Right lobe of liver (tissue), 6 donors: ENCODE measurements at regions not wholly inside any gene's neighbourhood (a gene's known extent, or its start where the extent isn't known, plus 50 kb on each side); places are given as distances from the start of the nearest gene placed in this dataset.

Source experiments
- ATAC-seq, 4 donors: fragments of 200-7000 bp; cut with Tn5 transposase; one replicate each; pipeline ENCODE4 v1.9.1; 2020; ENCODE audit warnings: mild to moderate bottlenecking in 4 of 4, moderate library complexity in 4 of 4
- DNase-seq, 3 donors: peaks; one replicate each; pipeline ENCODE4 v3.0.0-alpha.2; 2020
- H3K27ac ChIP-seq, 3 donors: fragments of 200-600 bp; one replicate each; pipeline ENCODE4 v1.8.0; 2022
- H3K27me3 ChIP-seq, 2 donors: fragments of 200-600 bp; one replicate each; pipeline ENCODE4 v1.8.0; 2022
- H3K36me3 ChIP-seq, 4 donors: fragments of 200-600 bp; sonication (generic) in 1 of 4; one replicate each; pipeline versions ENCODE4 v1.5.1 to v1.8.0; 2017 to 2022; ENCODE audit warnings: control low read depth in 1 of 4
- H3K4me1 ChIP-seq, 4 donors: fragments of 200-600 bp; sonication (generic) in 1 of 4; one replicate each; pipeline versions ENCODE4 v1.5.1 to v1.8.0; 2017 to 2022; ENCODE audit warnings: control low read depth in 1 of 4
- H3K4me3 ChIP-seq, 3 donors: fragments of 200-600 bp; one replicate each; pipeline ENCODE4 v1.8.0; 2022
- H3K9me3 ChIP-seq, 4 donors: fragments of 200-600 bp; sonication (generic) in 1 of 4; one replicate each; pipeline versions ENCODE4 v1.5.1 to v1.8.0; 2017 to 2022; ENCODE audit warnings: control low read depth in 1 of 4
- POLR2A ChIP-seq: fragments of 450-650 bp; IDR thresholded peaks from one replicate; pipeline ENCODE4 v1.6.1; 2017; ENCODE audit warnings: antibody characterized with exemption, mild to moderate bottlenecking
- WGBS: methylation state at CpG from one replicate; pipeline ENCODE4 v1.1.6; 2018; ENCODE audit warnings: low coverage, low lambda C conversion rate; ENCODE audit not compliant: insufficient coverage; ENCODE audit errors: missing lambda C conversion rate; 5-methylcytosine and 5-hydroxymethylcytosine counted together
- intact Hi-C, 2 donors: fragments of 100-400 bp; cut with DNase I; formaldehyde crosslinking; loops; one replicate each; pipeline versions ENCODE4 v1.11.2 to v1.14.1; 2022
- TF ChIP-seq, protein P1 (sequence below), 4 donors: fragments of 200-600 bp in 3 of 4; fragments of 450-650 bp in 1 of 4; IDR thresholded peaks; one replicate each; pipeline versions ENCODE4 v1.5.1 to v1.8.0; 2016 to 2022; ENCODE audit warnings: antibody characterized with exemption in 4 of 4, mild to moderate bottlenecking in 2 of 4
- donor health status: DM: no; HTN: yes; CAD: no.
- donor health status: DM: no; HTN: no; CAD: no.
- donor health status: DM: no; HTN: no; CAD: no.
- donor health status: DM: no; HTN: yes; CAD: no.
- donor health status: DM: no; HTN: yes; CAD: no.

DNA sequence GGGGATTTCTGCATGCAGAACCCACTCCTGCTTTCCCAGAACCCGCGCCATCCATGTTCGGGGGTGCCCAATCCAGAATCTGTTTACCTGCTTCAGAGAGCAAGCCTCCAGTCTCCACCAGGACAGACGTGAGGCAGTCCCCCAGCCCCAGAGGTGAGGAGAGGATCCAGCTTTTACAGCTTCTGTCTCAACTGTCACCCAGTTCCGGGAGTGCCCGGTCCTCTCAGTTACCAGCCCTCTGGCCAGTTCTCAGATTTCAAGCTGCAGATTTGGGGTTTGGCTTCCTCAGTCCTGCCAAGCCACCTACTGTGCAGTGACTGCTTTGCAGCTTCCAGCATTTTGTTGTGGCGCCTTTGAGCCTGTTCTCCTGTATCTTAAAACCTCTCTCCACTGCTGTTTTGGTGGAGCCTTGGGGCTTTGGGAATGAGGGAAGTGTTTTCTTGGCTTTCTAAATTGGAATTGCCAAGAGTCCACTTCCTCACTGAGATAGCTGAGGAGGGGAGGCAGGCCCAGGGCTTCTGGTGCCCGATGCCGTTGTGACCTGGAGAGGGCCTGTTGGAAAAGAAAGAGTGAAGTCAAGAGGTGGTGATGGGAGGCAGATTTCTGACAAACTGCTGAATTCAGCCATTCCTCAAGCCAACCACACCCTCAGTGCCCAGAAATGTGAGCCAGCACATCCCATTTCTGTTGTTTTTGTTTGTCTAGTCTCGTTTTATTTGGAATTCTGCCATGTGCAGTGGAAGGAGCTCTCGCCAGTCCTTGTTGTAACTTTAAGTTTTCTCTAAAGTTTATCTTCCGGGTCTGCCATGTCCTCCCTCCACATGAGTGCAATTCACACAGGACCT lies 513.4 kb downstream of the TBC1D22A start:
- peak in 1 of 3 donors; percentile 34 for DNase-seq
- TF ChIP-seq, protein P1, sequence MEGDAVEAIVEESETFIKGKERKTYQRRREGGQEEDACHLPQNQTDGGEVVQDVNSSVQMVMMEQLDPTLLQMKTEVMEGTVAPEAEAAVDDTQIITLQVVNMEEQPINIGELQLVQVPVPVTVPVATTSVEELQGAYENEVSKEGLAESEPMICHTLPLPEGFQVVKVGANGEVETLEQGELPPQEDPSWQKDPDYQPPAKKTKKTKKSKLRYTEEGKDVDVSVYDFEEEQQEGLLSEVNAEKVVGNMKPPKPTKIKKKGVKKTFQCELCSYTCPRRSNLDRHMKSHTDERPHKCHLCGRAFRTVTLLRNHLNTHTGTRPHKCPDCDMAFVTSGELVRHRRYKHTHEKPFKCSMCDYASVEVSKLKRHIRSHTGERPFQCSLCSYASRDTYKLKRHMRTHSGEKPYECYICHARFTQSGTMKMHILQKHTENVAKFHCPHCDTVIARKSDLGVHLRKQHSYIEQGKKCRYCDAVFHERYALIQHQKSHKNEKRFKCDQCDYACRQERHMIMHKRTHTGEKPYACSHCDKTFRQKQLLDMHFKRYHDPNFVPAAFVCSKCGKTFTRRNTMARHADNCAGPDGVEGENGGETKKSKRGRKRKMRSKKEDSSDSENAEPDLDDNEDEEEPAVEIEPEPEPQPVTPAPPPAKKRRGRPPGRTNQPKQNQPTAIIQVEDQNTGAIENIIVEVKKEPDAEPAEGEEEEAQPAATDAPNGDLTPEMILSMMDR (IDR thresholded peaks at IDR 0.05): no peak
- no peak for TF ChIP-seq POLR2A
- Histone ChIP-seq H3K27me3 (no peaks in the 10 kb centered on the region), H3K4me1 (no peaks in the 10 kb centered on the region), H3K36me3 (no peaks in the 10 kb centered on the region), H3K4me3 (no peak overlapping the region), H3K27ac (no peak overlapping the region), H3K9me3 (no peaks in the 10 kb centered on the region)
- WGBS: 40% methylated on average over 4 of the region's 12 CpGs
- intact Hi-C loops: no loop called here
- ATAC-seq: no peak

DNA sequence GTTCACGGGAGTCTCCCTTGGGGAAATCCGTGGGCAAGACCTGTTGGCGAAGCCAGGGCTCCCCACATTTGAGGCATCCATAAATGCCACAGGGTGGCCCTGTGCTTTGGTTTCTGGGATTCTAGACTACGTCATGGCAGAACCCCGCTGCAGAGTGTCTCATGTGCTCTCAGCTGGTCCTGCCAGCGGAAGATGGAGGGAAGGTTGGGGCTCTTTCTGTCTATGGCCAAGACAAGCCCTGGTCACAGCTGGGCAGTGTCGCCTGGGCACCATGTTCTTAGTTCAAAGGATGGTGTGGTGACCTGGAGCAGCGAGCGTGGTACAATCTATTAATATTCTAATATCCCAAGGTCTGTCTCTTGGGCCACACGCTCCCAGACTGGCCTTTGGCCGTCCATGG lies 511.7 kb downstream of the TBC1D22A start:
- no peak for TF ChIP-seq POLR2A
- TF ChIP-seq, protein P1 (IDR thresholded peaks at IDR 0.05): no peak
- Histone ChIP-seq H3K9me3 (no peaks in the 10 kb centered on the region), H3K36me3 (no peaks in the 10 kb centered on the region), H3K27me3 (no peaks in the 10 kb centered on the region), H3K4me3 (no peak overlapping the region), H3K27ac (no peak overlapping the region), H3K4me1 (no peaks in the 10 kb centered on the region)
- ATAC-seq (no peak), DNase-seq (no peak)
- WGBS: 63% methylated on average over 6 of the region's 11 CpGs
- intact Hi-C loops: no loop called here

DNA sequence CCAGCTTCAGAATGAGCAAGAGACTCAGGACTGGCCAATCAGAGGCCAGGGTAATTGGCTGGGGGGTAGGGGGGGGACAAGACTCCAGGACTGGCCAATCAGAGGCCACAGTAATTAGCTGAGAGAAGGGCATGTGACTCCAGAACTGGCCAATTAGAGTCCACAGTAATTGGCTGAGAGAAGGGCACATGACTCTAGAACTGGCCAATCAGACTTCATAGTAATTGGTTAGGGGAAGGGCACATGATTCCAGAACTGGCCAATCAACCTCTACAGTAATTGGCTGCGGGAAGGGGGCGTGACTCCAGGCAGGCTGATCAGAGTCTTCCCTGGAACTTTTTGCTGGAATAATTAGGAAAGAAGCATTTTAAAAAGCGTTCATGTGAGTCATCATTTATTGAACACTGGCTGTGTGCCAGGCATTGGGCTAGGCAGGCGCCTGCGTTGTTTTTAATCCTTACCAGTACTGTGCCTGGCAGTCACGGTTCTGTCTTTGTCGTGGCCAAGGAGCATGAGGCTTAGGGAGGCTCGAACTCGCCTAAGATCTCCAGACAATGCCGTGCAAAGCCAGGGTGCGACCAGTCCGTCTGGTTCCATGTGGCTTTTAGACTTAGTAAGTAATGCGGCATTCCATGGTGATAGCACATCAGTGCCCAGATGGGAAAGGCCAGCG lies 508.1 kb downstream of the TBC1D22A start:
- Histone ChIP-seq H3K27me3 (no peaks in the 10 kb centered on the region), H3K9me3 (no peaks in the 10 kb centered on the region), H3K4me1 (no peaks in the 10 kb centered on the region), H3K36me3 (no peaks in the 10 kb centered on the region), H3K4me3 (no peak overlapping the region), H3K27ac (no peak overlapping the region)
- intact Hi-C loops: no loop called here
- no peak for DNase-seq
- WGBS: 76% methylated on average over 5 of the region's 14 CpGs
- no peak for TF ChIP-seq POLR2A
- TF ChIP-seq, protein P1 (IDR thresholded peaks at IDR 0.05): no peak
- no peak for ATAC-seq

- WGBS: 36% methylated on average over 2 of the region's 6 CpGs
- TF ChIP-seq, protein P1 (IDR thresholded peaks at IDR 0.05): no peak
- TF ChIP-seq POLR2A: no peak
- Histone ChIP-seq H3K27me3 (no peaks in the 10 kb centered on the region), H3K4me1 (no peaks in the 10 kb centered on the region), H3K36me3 (no peaks in the 10 kb centered on the region), H3K27ac (no peak overlapping the region), H3K9me3 (no peaks in the 10 kb centered on the region), H3K4me3 (no peak overlapping the region)
- intact Hi-C loops: no loop called here
- DNase-seq: no peak
- ATAC-seq: peak in 1 of 4 donors; percentile 47
Measured at GRCh38 chr22:47269516-47270088, 507.2 kb downstream of the TBC1D22A start.
